GM21737 (cell line): ENCODE measurements at regions not wholly inside any gene's neighbourhood (a gene's known extent, or its start where the extent isn't known, plus 50 kb on each side); places are given as distances from the start of the nearest gene placed in this dataset.

Experiments
- ATAC-seq: cut with Tn5 transposase; IDR thresholded peaks from one replicate; pipeline ENCODE4 v1.9.1; 2021; ENCODE audit warnings: mild to moderate bottlenecking, moderate library complexity; ENCODE audit not compliant: unreplicated experiment

- no peak for ATAC-seq
These were observed 81.9 kb upstream of the POU3F1 start for GRCh38 chr1:38128511-38128910.

GRCh38 chr1:38127428-38127827 lies 80.8 kb upstream of the POU3F1 start:
- ATAC-seq, result no peak

DNA sequence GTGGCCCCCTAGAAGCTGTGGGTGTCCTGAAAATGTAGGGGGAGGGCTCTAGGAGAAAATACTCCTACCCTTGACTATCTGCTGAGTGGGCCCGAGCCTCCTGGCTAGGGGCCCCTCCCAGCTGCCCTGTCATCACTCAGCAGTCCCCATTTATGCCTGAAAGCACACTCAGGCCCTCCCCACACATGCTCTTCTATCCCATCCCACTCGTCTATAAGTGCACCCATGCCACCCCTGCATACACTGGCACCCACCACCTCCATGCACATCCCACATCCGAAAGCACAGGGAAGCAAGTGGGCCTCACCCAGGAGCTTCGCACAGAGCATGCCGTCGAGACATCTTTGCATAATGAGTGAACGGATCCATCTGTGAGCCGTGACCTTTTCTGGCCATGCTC lies 80.4 kb upstream of the POU3F1 start:
- no peak for ATAC-seq

- no peak for ATAC-seq
These were observed 79.4 kb upstream of the POU3F1 start for GRCh38 chr1:38125837-38126520.

- no peak for ATAC-seq
These were observed 78.4 kb upstream of the POU3F1 start for GRCh38 chr1:38125016-38125415.

GRCh38 chr1:38123356-38124135 lies 77.0 kb upstream of the POU3F1 start:
- ATAC-seq, result no peak

- ATAC-seq, result no peak
These were observed 74.7 kb upstream of the POU3F1 start for GRCh38 chr1:38121231-38121680.

GRCh38 chr1:38120552-38121230 lies 74.1 kb upstream of the POU3F1 start:
- ATAC-seq, result no peak

- ATAC-seq, result no peak
These were observed 72.4 kb upstream of the POU3F1 start for GRCh38 chr1:38118976-38119375.

- ATAC-seq, result no peak
These were observed 70.9 kb upstream of the POU3F1 start for GRCh38 chr1:38117444-38117887.

- ATAC-seq, result no peak
These were observed 69.1 kb upstream of the POU3F1 start for GRCh38 chr1:38115682-38116202.

- ATAC-seq, result no peak
These were observed 68.6 kb upstream of the POU3F1 start for GRCh38 chr1:38115226-38115625.

GRCh38 chr1:38114241-38115026 lies 67.8 kb upstream of the POU3F1 start:
- ATAC-seq, result no peak

DNA sequence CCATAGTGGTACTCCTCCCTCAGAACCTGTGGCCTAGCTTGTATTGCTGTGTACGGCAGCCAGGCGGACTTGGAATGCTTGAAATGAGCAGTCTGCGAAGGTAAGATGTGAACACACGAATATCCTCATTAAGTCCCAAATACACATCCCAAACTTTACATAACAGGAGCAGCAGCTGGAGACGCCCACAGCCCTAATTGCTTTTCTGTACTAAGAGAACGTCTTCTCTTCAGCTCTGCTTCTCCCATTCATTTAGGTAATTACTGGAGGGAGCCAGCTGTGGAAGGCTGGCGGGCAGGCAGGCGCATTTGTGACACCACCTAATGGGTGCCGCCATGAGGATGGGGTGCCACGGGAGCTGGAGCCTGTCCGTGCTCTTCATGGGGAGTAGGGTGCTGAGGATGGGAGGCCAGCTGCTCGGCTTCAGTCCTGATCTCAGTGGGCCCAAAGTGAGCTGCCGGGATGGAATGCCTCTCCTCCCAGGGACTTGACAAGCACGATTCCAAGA lies 66.6 kb upstream of the POU3F1 start:
- ATAC-seq, result no peak

DNA sequence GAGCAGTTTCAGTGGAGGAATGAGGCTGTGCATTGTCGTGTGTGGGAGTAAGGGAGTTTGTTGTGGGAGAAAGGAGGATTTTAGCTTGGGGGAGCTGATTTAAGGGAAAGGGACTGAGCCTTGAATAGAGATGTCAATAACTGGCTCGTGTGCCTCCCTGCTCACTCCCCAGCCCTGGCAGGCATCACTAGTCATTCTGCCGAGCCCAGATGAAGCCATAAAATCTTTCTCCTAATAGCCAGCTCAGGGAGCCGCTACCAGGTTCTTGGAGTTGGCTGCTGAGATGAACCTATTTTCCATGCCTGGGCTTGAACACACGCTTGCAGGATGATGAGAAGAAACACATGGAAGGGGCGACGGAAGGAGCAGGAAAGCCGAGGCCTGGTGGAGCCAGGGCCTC lies 65.0 kb upstream of the POU3F1 start:
- no peak for ATAC-seq

DNA sequence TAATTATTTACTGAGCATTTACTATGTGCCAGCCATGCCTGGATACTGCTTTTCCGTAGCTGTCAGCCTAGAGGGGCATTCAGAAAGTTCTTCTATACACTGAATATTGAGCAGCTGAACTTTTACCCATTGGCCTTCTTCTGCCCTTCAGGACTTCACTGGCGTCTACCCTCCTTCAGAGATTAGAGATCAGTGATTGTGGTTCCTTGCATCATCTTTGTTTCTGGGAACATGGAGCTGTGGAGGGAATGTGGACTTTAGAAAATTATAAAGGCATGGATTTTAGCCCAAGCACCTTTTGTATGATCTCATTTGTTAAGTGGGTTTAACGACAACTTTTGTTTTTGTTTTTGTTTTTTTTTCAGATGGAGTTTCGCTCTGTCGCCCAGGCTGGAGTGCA lies 58.7 kb upstream of the POU3F1 start:
- no peak for ATAC-seq

- ATAC-seq, result no peak
These were observed 56.0 kb upstream of the POU3F1 start for GRCh38 chr1:38102636-38103035.

- no peak for ATAC-seq
These were observed 54.6 kb upstream of the POU3F1 start for GRCh38 chr1:38101037-38101785.

- ATAC-seq, result no peak
These were observed 51.7 kb upstream of the POU3F1 start for GRCh38 chr1:38098101-38098847.
